ENCODE measurements at regions not wholly inside any gene's neighbourhood (a gene's known extent, or its start where the extent isn't known, plus 50 kb on each side); places are given as distances from the start of the nearest gene placed in this dataset.

- Histone ChIP-seq H3K4me1 (no peaks in the 10 kb centered on the region), H3K27ac (replicated peaks) (no peak overlapping the region), H3K27me3 (ENCODE audit: low read depth) (no peaks in the 10 kb centered on the region), H3K36me3 (no peaks in the 10 kb centered on the region), H3K9me3 (replicated peaks) (no peaks in the 10 kb centered on the region), H3K4me3 (no peak overlapping the region)
- TF ChIP-seq, protein P1, sequence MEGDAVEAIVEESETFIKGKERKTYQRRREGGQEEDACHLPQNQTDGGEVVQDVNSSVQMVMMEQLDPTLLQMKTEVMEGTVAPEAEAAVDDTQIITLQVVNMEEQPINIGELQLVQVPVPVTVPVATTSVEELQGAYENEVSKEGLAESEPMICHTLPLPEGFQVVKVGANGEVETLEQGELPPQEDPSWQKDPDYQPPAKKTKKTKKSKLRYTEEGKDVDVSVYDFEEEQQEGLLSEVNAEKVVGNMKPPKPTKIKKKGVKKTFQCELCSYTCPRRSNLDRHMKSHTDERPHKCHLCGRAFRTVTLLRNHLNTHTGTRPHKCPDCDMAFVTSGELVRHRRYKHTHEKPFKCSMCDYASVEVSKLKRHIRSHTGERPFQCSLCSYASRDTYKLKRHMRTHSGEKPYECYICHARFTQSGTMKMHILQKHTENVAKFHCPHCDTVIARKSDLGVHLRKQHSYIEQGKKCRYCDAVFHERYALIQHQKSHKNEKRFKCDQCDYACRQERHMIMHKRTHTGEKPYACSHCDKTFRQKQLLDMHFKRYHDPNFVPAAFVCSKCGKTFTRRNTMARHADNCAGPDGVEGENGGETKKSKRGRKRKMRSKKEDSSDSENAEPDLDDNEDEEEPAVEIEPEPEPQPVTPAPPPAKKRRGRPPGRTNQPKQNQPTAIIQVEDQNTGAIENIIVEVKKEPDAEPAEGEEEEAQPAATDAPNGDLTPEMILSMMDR (IDR thresholded peaks at IDR 0.05; ENCODE audit: borderline replicate concordance), result no peak
- intact Hi-C loops (cut with micrococcal nuclease), result no loop called here
- no peak for DNase-seq
Measured at GRCh38 chr12:28132398-28132797, 57.9 kb upstream of the CCDC91 start.

DNA sequence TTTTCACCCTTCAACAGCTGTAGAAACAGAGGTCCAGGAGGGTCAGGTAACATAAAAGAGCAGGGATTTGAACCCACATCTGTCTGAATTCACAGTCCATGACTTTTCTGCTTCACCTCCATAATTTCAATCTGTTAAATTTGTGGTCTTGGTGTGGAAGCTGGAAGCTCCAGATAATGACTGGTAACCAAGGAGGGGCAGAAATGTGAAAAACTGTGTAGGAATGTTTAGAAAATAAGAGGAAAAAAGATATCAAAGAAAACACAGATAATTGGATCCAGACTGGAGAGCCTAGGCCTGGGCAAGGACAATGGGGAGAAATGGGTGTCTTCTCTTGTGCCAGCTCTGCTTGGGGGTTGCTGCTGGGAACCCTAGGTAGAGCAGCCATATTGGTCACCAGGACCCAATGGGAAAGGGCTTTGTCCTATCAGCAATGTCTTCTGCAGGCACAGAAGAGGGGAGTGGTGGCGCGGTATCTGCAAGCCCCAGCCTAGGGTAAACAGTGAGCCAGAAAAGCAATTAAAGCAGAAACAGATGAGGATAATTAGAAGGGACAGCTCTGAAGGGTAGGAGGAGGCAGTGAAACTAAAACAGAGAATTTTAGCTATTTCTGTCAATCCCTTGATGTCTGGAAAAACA is 54.3 kb upstream of the CCDC91 start:
- intact Hi-C loops (cut with micrococcal nuclease), result no loop called here
- DNase-seq, result no peak

GRCh38 chr12:28137414-28137813 is 52.8 kb upstream of the CCDC91 start:
- no peaks in the 10 kb centered on the region for H3K4me1 ChIP-seq
- no peak overlapping the region for H3K4me3 ChIP-seq
- no peaks in the 10 kb centered on the region for H3K27me3 ChIP-seq (ENCODE audit: low read depth)
- H3K27ac ChIP-seq (replicated peaks), result no peak overlapping the region
- DNase-seq, result no peak
- H3K9me3 ChIP-seq (replicated peaks), result no peaks in the 10 kb centered on the region
- TF ChIP-seq, protein P1 (IDR thresholded peaks at IDR 0.05; ENCODE audit: borderline replicate concordance), result no peak
- H3K36me3 ChIP-seq, result no peaks in the 10 kb centered on the region
- intact Hi-C loops (cut with micrococcal nuclease), result no loop called here

More for the DNA sequence above, 54.3 kb upstream of the CCDC91 start:
- Histone ChIP-seq H3K27ac (replicated peaks) (no peak overlapping the region), H3K27me3 (ENCODE audit: low read depth) (no peaks in the 10 kb centered on the region), H3K36me3 (no peaks in the 10 kb centered on the region), H3K9me3 (replicated peaks) (no peaks in the 10 kb centered on the region), H3K4me3 (no peak overlapping the region), H3K4me1 (no peaks in the 10 kb centered on the region)
- TF ChIP-seq, protein P1 (IDR thresholded peaks at IDR 0.05; ENCODE audit: borderline replicate concordance), result no peak

GRCh38 chr12:28140404-28140803 is 49.9 kb upstream of the CCDC91 start:
- Histone ChIP-seq H3K9me3 (replicated peaks) (no peaks in the 10 kb centered on the region), H3K27me3 (ENCODE audit: low read depth) (no peaks in the 10 kb centered on the region)
- intact Hi-C loops (cut with micrococcal nuclease), result no loop called here

More at GRCh38 chr12:28140404-28140803, 49.9 kb upstream of the CCDC91 start:
- Histone ChIP-seq H3K4me1 (no peaks in the 10 kb centered on the region), H3K27ac (replicated peaks) (no peak overlapping the region), H3K4me3 (no peak overlapping the region), H3K36me3 (no peaks in the 10 kb centered on the region)
- TF ChIP-seq, protein P1 (IDR thresholded peaks at IDR 0.05; ENCODE audit: borderline replicate concordance), result no peak
- no peak for DNase-seq
